Heart right ventricle (tissue), 16 donors: ENCODE measurements at regions not wholly inside any gene's neighbourhood (a gene's known extent, or its start where the extent isn't known, plus 50 kb on each side); places are given as distances from the start of the nearest gene placed in this dataset.

Experiments used
- ATAC-seq, 8 donors: fragments of 200-7000 bp; cut with Tn5 transposase; one replicate each; pipeline ENCODE4 v1.9.1; 2020; ENCODE audit warnings: mild to moderate bottlenecking in 8 of 8, moderate library complexity in 8 of 8, moderate number of reproducible peaks in 1 of 8
- DNase-seq, 2 donors: peaks; one replicate each; pipeline ENCODE4 v3.0.0-alpha.2; 2020
- H3K27ac ChIP-seq, 10 donors: fragments of 200-600 bp; sonication (generic) in 2 of 10; one replicate each; pipeline versions ENCODE4 v1.5.0 to v1.8.0; 2020 to 2022; ENCODE audit warnings: mild to moderate bottlenecking in 3 of 10
- H3K27me3 ChIP-seq, 7 donors: fragments of 200-600 bp; one replicate each; pipeline ENCODE4 v1.8.0; 2021 to 2022; ENCODE audit warnings: mild to moderate bottlenecking in 2 of 7
- H3K36me3 ChIP-seq, 9 donors: fragments of 200-600 bp; sonication (generic) in 1 of 9; one replicate each; pipeline versions ENCODE4 v1.5.0 to v1.8.0; 2020 to 2022; ENCODE audit warnings: mild to moderate bottlenecking in 2 of 9
- H3K4me1 ChIP-seq, 9 donors: fragments of 200-600 bp; sonication (generic) in 1 of 9; one replicate each; pipeline versions ENCODE4 v1.5.0 to v1.8.0; 2020 to 2022; ENCODE audit warnings: mild to moderate bottlenecking in 4 of 9
- H3K4me3 ChIP-seq, 10 donors: fragments of 200-600 bp; sonication (generic) in 2 of 10; one replicate each; pipeline versions ENCODE4 v1.5.0 to v1.8.0; 2020 to 2022; ENCODE audit warnings: mild to moderate bottlenecking in 7 of 10, moderate library complexity in 2 of 10
- H3K9me3 ChIP-seq, 11 donors: fragments of 200-600 bp in 10 of 11; sonication (generic) in 2 of 11; one replicate each; pipeline versions ENCODE4 v1.5.0 to v1.8.0; 2013 to 2022; ENCODE audit warnings: mild to moderate bottlenecking in 2 of 11, control low read depth in 1 of 11, moderate library complexity in 1 of 11
- CTCF ChIP-seq, 9 donors: fragments of 200-600 bp; sonication (generic) in 2 of 9; IDR thresholded peaks; one replicate each; pipeline versions ENCODE4 v1.5.0 to v1.8.0; 2021 to 2022; ENCODE audit warnings: antibody characterized with exemption in 9 of 9, mild to moderate bottlenecking in 5 of 9, moderate library complexity in 1 of 9
- WGBS, 2 donors: extraction: QIAGEN DNeasy Blood & Tissue Kit; methylation state at CpG; one replicate each; pipeline ENCODE4 v1.1.7; 2013; ENCODE audit warnings: inconsistent platforms in 1 of 2; 5-methylcytosine and 5-hydroxymethylcytosine counted together
- intact Hi-C, 10 donors: fragments of 100-400 bp; cut with DNase I; formaldehyde crosslinking; loops; one replicate each; pipeline versions ENCODE4 v1.11.1 to v1.14.2; 2022
- donor health status: Arrhythmogenic right ventricular cardiomyopathy.
- donor health status: ischemic (EF 13 %, LVEDD 7.1; RV severe dilation, severe dysfunction).
- donor health status: healthy with polysubstance abuse.
- donor health status: DM: no; HTN: yes; CAD: no.
- donor health status: DM: no; HTN: no; CAD: no.
- donor health status: ischemic (EF 25% LVEDD 6.9; RV normal size, moderate dysfunction).
- donor health status: ischemic (EF 25% LVEDD 5.7; RV mildly dilated, moderate dysfunction).
- donor health status: healthy.
- donor health status: DM: yes; HTN: yes; CAD: no.
- donor health status: Ischemic cardiomyopathy.
- donor health status: ischemic (EF 35%, LVEDD 5.7; RV mildly dilated, moderate dysfunction).
- donor health status: nonischemic (EF 11% LVEDD 7.7; RV severe dilation, severe dysfunction).
- donor health status: DM: yes; HTN: yes; CAD: no.
- donor health status: PGD.
- donor health status: ischemic (EF 29% LVEDD 5.4; RV normal size, mild dysfunction).
- donor health status: nonischemic (EF 23%, LVEDD 6.1; RV moderate dilation, normal function).

DNA sequence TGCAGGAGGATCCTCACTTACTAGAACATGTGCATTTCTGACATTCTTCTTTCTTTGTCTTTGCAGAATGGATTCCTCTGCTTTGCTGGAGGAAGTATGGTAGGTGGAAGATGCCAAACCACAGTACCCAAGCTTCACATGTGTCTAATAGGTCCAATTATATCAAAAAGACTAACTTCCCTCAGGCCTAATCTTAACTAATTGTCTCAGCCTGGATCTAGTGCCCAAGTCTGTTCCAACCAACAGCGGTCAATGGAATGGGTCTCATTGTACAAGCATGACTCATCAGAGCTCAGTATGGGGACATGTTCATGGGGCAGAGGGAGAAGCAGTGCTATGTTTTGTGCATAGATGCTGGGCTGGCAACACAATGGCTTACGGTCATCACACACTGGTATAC, 81.6 kb upstream of the CSNK1A1L start:
- intact Hi-C loops, result no loop called here
- ATAC-seq (no peak), DNase-seq (no peak)
- WGBS, 2 donors, result 93 to 98% methylated on average over 2 of the region's 2 CpGs
- Histone ChIP-seq H3K36me3 (no peaks in the 10 kb centered on the region), H3K4me1 (no peaks in the 10 kb centered on the region), H3K27ac (no peak overlapping the region), H3K27me3 (no peaks in the 10 kb centered on the region), H3K9me3 (peaks cover 0 to 21% (median 0%) of the 10 kb centered on the region in 11 donors), H3K4me3 (no peak overlapping the region)
- no peak for TF ChIP-seq CTCF (IDR thresholded peaks at IDR 0.05)

DNA sequence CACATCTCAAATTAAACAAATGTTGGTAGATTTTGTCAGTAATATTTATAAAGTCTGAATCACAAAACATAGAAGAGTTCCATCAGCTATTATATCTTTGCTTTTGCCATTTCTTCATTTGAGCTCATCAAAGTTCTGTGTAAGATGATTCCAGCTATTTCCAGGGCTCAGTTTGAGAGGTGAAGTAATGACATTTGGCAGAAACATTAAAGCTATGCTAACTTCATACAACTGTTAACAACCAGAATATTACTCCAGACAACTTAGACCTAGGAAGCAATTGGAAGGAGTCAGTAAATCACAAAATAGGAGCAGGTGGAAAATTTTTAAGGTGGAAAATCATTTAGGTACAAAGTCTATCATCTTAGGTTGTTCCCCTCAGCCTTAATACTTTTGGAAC, 76.2 kb upstream of the CSNK1A1L start:
- DNase-seq (no peak), ATAC-seq (no peak)
- H3K9me3 ChIP-seq, result peaks cover 0 to 6% (median 0%) of the 10 kb centered on the region in 11 donors
- H3K4me3 ChIP-seq, result no peak overlapping the region
- H3K36me3 ChIP-seq, result no peaks in the 10 kb centered on the region
- peaks cover 0 to under 1% (median 0%) of the 10 kb centered on the region in 9 donors for H3K4me1 ChIP-seq
- H3K27ac ChIP-seq, result no peak overlapping the region
- H3K27me3 ChIP-seq, result no peaks in the 10 kb centered on the region
- no peak for TF ChIP-seq CTCF (IDR thresholded peaks at IDR 0.05)
- intact Hi-C loops, result no loop called here

- no peak for DNase-seq
- no peaks in the 10 kb centered on the region for H3K27me3 ChIP-seq
- 54 to 81% methylated on average over 4 of the region's 4 CpGs for WGBS, 2 donors
- intact Hi-C loops, result no loop called here
- H3K4me3 ChIP-seq, result no peak overlapping the region
- peaks cover 0 to 6% (median 0%) of the 10 kb centered on the region in 11 donors for H3K9me3 ChIP-seq
- H3K4me1 ChIP-seq, result peaks cover 0 to 15% (median 0%) of the 10 kb centered on the region in 9 donors
- TF ChIP-seq CTCF (IDR thresholded peaks at IDR 0.05), result no peak
- H3K27ac ChIP-seq, result no peak overlapping the region
- no peaks in the 10 kb centered on the region for H3K36me3 ChIP-seq
- ATAC-seq, result no peak
Measured at GRCh38 chr13:37179645-37180044, 74.2 kb upstream of the CSNK1A1L start.

DNA sequence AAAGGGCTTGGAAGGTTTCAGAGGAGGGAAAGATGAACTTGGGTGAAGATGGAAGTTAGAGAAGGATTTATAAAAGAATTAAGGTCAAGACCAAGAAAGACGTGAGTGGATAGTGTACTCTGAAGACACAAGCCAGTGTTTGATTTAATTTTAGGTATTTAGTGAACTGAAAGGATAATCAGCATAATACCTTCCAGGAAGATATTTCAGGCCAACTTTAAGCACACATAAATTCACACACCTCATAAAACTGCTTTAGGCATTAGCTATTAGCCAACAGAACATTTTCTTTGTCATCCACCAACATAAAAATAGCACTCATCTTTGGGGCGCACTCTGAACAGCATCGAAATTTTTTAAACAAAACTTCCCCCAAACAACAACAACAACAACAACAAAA, 71.7 kb upstream of the CSNK1A1L start:
- no peaks in the 10 kb centered on the region for H3K27me3 ChIP-seq
- no peak for TF ChIP-seq CTCF (IDR thresholded peaks at IDR 0.05)
- peaks cover 0 to 15% (median 0%) of the 10 kb centered on the region in 9 donors for H3K4me1 ChIP-seq
- no peak overlapping the region for H3K4me3 ChIP-seq
- ATAC-seq, result no peak
- H3K27ac ChIP-seq, result no peak overlapping the region
- intact Hi-C loops, result no loop called here
- WGBS, 2 donors, result 93 to 99% methylated on average over 3 of the region's 3 CpGs
- no peaks in the 10 kb centered on the region for H3K9me3 ChIP-seq
- DNase-seq, result no peak
- H3K36me3 ChIP-seq, result no peaks in the 10 kb centered on the region
